Endothelial cell of umbilical vein (primary cell): ENCODE measurements at regions not wholly inside any gene's neighbourhood (a gene's known extent, or its start where the extent isn't known, plus 50 kb on each side); places are given as distances from the start of the nearest gene placed in this dataset.

Source experiments
- EZH2 ChIP-seq: IDR thresholded peaks from 2 replicates; pipeline ENCODE4 v1.6.1; 2012; ENCODE audit warnings: borderline replicate concordance, low read depth, mild to moderate bottlenecking, moderate library complexity, low read length, inconsistent platforms; ENCODE audit not compliant: severe bottlenecking
- FOS ChIP-seq: IDR thresholded peaks from 2 replicates; pipeline ENCODE4 v1.6.1; 2011; ENCODE audit warnings: mild to moderate bottlenecking, low read length, moderate library complexity, borderline replicate concordance; ENCODE audit not compliant: insufficient read depth
- GATA2 ChIP-seq: IDR thresholded peaks from 2 replicates; pipeline ENCODE4 v1.7.0; 2011; ENCODE audit warnings: low read depth, mild to moderate bottlenecking, moderate library complexity, mixed read lengths, low read length; ENCODE audit not compliant: insufficient read length, insufficient read depth
- JUN ChIP-seq: IDR thresholded peaks from 2 replicates; pipeline ENCODE4 v1.6.1; 2011; ENCODE audit warnings: borderline replicate concordance, low read depth; ENCODE audit not compliant: insufficient read length, insufficient read depth
- POLR2A ChIP-seq: IDR thresholded peaks from 2 replicates; pipeline ENCODE4 v1.6.1; 2012; ENCODE audit warnings: low read depth, mild to moderate bottlenecking, control low read depth, low read length
- TF ChIP-seq, protein P1 (sequence below), 2 donors: IDR thresholded peaks; 1 replicate in 1 of 2; 2 replicates in 1 of 2; pipeline ENCODE4 v1.5.1; 2011; ENCODE audit warnings: low read length in 2 of 2, mild to moderate bottlenecking in 2 of 2, moderate library complexity in 2 of 2, control low read depth in 1 of 2, inconsistent platforms in 1 of 2, low read depth in 1 of 2; ENCODE audit not compliant: insufficient read depth in 1 of 2; ENCODE audit errors: extremely low read depth in 1 of 2
- TF ChIP-seq, protein P2 (sequence below): IDR thresholded peaks from 2 replicates; pipeline ENCODE4 v1.6.1; 2011; ENCODE audit not compliant: insufficient read depth, insufficient read length

DNA sequence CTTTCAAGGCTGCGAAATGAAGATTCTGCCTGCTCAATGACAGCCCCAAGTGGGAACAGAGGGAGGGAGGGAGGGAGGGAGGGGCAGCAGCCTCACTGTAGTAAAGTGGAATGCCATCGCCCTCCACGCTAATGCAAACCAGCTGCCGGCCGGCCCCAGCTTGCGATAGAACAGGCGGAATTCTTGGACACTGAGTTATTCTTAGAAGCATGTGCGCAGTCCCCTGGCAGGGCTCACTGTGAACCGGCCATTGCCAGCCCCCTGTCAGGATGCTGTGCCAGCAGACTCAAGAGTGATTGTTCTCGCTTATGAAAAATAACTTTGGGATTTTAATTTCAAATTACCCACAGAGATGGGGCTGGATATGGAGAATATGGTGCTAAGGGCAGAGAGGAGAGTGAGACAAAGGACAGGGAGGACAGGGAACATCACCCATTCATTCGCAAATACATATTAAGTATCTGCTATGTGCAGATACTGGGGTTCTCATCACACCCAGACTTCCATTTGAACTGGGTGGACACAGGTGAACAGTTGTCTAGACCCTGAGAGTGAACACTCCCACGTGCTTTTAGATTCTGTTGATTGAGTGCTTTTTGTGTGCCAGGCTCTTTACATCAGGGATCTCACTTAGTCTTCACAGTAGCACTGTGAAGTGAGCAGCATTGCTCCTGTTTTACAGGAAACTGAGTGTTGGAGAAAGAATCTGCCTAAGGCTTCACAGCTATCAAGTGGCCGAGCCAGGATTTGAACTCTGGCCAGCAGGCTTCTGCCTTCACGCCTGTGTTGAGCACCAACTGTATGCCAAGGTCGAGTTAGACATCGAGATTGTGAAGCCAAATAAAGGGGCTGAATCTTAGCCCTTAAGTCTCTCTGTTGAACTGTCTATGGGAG lies 192.9 kb downstream of the C12orf75 start:
- TF ChIP-seq POLR2A (no peak), FOS (no peak), GATA2 (no peak), JUN (no peak), EZH2 (no peak)
- TF ChIP-seq, protein P1, sequence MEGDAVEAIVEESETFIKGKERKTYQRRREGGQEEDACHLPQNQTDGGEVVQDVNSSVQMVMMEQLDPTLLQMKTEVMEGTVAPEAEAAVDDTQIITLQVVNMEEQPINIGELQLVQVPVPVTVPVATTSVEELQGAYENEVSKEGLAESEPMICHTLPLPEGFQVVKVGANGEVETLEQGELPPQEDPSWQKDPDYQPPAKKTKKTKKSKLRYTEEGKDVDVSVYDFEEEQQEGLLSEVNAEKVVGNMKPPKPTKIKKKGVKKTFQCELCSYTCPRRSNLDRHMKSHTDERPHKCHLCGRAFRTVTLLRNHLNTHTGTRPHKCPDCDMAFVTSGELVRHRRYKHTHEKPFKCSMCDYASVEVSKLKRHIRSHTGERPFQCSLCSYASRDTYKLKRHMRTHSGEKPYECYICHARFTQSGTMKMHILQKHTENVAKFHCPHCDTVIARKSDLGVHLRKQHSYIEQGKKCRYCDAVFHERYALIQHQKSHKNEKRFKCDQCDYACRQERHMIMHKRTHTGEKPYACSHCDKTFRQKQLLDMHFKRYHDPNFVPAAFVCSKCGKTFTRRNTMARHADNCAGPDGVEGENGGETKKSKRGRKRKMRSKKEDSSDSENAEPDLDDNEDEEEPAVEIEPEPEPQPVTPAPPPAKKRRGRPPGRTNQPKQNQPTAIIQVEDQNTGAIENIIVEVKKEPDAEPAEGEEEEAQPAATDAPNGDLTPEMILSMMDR (IDR thresholded peaks at IDR 0.05; ENCODE audit: extremely low read depth in 1 of 2, insufficient read depth in 1 of 2, low read depth in 1 of 2, low read length in 2 of 2) = no peak
- TF ChIP-seq, protein P2, sequence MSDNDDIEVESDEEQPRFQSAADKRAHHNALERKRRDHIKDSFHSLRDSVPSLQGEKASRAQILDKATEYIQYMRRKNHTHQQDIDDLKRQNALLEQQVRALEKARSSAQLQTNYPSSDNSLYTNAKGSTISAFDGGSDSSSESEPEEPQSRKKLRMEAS = no peak
